ENCODE measurements at regions not wholly inside any gene's neighbourhood (a gene's known extent, or its start where the extent isn't known, plus 50 kb on each side); places are given as distances from the start of the nearest gene placed in this dataset.

DNA sequence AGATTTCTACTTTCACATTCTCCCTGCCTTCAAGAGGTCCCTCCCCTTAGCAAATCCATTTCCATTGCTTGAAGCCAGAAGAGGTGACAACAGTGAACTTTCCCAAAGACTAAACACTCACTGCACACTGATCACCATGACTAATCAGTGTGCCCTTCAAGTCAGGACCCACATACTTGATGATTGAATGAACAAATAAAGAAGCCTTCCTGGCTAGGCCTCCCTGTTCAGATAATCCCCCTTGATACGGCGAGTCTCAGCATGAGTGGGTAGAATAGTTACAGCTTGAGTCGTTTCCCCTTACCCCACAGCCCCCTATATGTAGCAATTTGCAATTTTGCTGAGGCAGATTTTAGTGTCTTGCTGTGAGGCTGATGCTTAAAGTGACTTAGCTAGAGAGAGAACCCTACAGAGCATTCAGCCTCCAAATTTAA is 102.2 kb downstream of the UNC5CL start:
- no peak for DNase-seq (ENCODE audit: low spot score in 2 of 2)
- 57 to 69% methylated on average over 3 of the region's 3 CpGs for WGBS, 2 donors
- TF ChIP-seq POLR2A (IDR thresholded peaks at IDR 0.05), result no peak
- TF ChIP-seq, protein P1, sequence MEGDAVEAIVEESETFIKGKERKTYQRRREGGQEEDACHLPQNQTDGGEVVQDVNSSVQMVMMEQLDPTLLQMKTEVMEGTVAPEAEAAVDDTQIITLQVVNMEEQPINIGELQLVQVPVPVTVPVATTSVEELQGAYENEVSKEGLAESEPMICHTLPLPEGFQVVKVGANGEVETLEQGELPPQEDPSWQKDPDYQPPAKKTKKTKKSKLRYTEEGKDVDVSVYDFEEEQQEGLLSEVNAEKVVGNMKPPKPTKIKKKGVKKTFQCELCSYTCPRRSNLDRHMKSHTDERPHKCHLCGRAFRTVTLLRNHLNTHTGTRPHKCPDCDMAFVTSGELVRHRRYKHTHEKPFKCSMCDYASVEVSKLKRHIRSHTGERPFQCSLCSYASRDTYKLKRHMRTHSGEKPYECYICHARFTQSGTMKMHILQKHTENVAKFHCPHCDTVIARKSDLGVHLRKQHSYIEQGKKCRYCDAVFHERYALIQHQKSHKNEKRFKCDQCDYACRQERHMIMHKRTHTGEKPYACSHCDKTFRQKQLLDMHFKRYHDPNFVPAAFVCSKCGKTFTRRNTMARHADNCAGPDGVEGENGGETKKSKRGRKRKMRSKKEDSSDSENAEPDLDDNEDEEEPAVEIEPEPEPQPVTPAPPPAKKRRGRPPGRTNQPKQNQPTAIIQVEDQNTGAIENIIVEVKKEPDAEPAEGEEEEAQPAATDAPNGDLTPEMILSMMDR (IDR thresholded peaks at IDR 0.05), result no peak
- H3K4me3 ChIP-seq (ENCODE audit: low read depth, poor library complexity, severe bottlenecking), result no peak overlapping the region
- intact Hi-C loops (cut with DNase I; ENCODE audit: low total_unique reads), result no loop called here

DNA sequence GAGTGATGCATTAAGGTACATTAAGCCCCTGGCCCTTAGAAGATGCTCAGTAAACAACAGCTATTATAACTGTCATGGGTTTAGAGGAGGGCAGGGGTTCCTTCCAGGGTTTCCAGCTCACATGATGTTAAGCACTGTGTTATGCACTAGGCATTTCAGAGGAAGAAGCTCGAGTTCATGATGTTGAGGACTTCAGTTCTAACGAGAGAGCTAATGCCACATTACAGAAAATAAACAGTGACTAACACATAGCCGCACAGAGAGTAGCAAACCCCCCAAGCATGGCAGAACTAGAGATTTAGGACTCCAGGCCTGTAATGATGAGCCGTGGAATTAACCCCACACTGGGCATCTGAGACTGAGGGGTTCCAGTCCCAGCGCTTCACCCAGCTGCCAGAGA is 105.2 kb downstream of the UNC5CL start:
- 87 to 89% methylated on average over 5 of the region's 5 CpGs for WGBS, 2 donors
- TF ChIP-seq POLR2A (IDR thresholded peaks at IDR 0.05), result no peak
- TF ChIP-seq, protein P1 (IDR thresholded peaks at IDR 0.05), result no peak
- no peak overlapping the region for H3K4me3 ChIP-seq (ENCODE audit: low read depth, poor library complexity, severe bottlenecking)
- intact Hi-C loops (cut with DNase I; ENCODE audit: low total_unique reads), result no loop called here
- no peak for DNase-seq (ENCODE audit: low spot score in 2 of 2)

DNA sequence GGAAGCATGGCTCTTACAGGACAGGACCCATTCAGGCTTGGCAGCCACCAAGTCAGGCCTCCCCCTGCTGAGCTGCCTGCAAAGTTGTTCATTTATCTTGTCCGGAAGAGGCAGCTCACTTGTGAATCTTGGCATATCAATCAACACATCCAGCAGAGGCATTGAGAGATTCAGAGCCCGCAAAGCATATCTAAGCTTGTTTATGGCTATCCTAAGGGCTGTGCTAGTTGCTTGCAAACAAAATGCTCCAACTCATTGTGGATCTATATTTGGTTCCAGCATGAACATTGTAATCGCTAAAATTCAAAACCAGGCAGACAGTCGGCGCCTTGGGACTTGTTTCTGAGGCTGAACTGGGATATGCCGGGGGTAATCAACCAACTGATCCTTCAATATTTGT is 106.1 kb downstream of the UNC5CL start:
- DNase-seq (ENCODE audit: low spot score in 2 of 2), result peak in 1 of 2 donors; percentile 64
- H3K4me3 ChIP-seq (ENCODE audit: low read depth, poor library complexity, severe bottlenecking), result no peak overlapping the region
- intact Hi-C loops (cut with DNase I; ENCODE audit: low total_unique reads), result no loop called here
- no peak for TF ChIP-seq POLR2A (IDR thresholded peaks at IDR 0.05)
- TF ChIP-seq, protein P1 (IDR thresholded peaks at IDR 0.05), result no peak
- WGBS, 2 donors, result 94 to 96% methylated on average over 6 of the region's 6 CpGs

DNA sequence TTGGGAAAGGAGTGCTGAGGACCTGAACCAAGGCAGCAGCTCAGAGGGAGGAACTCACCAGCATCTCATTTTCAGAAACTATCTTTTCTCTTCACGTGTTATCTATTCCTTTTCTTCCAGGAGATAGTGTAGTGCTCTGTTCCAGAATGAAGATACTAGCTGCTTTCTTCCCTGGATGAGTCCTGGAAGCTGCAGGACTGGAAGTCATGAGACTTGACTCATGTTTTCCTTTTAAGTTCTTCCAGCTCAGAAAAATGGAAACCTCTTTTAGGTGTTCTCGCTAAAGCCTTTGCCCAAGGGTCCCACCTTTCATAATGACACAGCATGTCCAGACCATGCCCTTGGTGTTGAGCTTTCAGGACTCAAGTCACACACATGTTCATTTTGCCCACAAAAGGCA is 106.7 kb downstream of the UNC5CL start:
- 90 to 91% methylated on average over 2 of the region's 2 CpGs for WGBS, 2 donors
- no peak for TF ChIP-seq POLR2A (IDR thresholded peaks at IDR 0.05)
- TF ChIP-seq, protein P1 (IDR thresholded peaks at IDR 0.05), result no peak
- intact Hi-C loops (cut with DNase I; ENCODE audit: low total_unique reads), result no loop called here
- no peak for DNase-seq (ENCODE audit: low spot score in 2 of 2)
- no peak overlapping the region for H3K4me3 ChIP-seq (ENCODE audit: low read depth, poor library complexity, severe bottlenecking)

DNA sequence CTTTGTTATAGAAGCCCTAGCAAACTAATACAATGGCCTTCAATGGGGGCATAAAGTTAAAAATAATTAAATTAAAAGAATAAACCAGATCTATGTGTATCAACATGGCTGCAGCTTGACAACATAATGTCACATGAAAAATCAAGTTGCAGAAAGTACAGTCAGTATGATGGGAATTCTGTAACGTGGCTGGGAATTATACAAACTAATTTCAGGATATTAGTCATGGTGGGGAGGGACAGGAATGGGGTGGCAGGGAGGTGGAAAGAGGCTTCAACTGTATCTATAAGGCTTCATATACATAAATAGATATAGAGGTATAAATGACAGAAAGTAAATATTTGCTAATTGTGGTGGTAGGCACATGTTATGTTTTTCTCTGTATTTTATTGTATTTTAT is 107.1 kb downstream of the UNC5CL start:
- 51 to 70% methylated on average over 1 of the region's 1 CpG for WGBS, 2 donors
- intact Hi-C loops (cut with DNase I; ENCODE audit: low total_unique reads), result no loop called here
- peak in 1 of 2 donors; percentile 5 for DNase-seq (ENCODE audit: low spot score in 2 of 2)
- TF ChIP-seq, protein P1 (IDR thresholded peaks at IDR 0.05), result no peak
- no peak for TF ChIP-seq POLR2A (IDR thresholded peaks at IDR 0.05)
- no peak overlapping the region for H3K4me3 ChIP-seq (ENCODE audit: low read depth, poor library complexity, severe bottlenecking)

DNA sequence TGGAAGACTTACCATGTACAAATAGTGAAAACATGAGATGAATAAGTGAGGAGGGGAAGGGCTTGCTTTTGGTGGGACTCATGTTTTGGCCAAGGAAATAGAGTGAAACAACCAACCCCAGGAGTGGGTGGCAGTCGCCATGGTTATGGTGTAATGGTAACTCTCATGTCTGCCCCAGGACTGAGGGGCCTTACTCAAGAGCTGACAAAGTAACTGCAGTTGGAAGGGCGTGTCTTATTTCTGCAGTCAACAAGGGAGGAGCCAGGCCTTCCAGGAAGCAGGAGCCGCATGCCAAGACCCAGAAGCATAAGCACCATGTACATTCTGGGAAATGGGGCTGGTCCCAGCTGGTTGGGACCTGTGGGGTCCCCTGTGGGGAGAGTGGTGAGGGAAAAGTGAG is 108.5 kb downstream of the UNC5CL start:
- H3K4me3 ChIP-seq (ENCODE audit: low read depth, poor library complexity, severe bottlenecking), result no peak overlapping the region
- TF ChIP-seq, protein P1 (IDR thresholded peaks at IDR 0.05), result no peak
- no peak for TF ChIP-seq POLR2A (IDR thresholded peaks at IDR 0.05)
- intact Hi-C loops (cut with DNase I; ENCODE audit: low total_unique reads), result no loop called here
- WGBS, 2 donors, result 67 to 69% methylated on average over 3 of the region's 3 CpGs
- DNase-seq (ENCODE audit: low spot score in 2 of 2), result peak in 1 of 2 donors; percentile 10
